Thyroid gland (tissue), 4 donors: ENCODE measurements at regions not wholly inside any gene's neighbourhood (a gene's known extent, or its start where the extent isn't known, plus 50 kb on each side); places are given as distances from the start of the nearest gene placed in this dataset.

Experiments
- CTCF ChIP-seq, 6 experiments: fragments of 200-600 bp in 3 of 6; fragments of 450-650 bp in 3 of 6; sonication (generic) in 3 of 6; IDR thresholded peaks; one replicate each; pipeline ENCODE4 v1.5.1; 2016 to 2019; ENCODE audit warnings: antibody characterized with exemption in 6 of 6, mild to moderate bottlenecking in 2 of 6, inconsistent platforms in 1 of 6, moderate library complexity in 1 of 6
- POLR2A ChIP-seq, 2 donors: fragments of 450-650 bp; IDR thresholded peaks; one replicate each; pipeline ENCODE4 v1.6.1; 2017; ENCODE audit warnings: antibody characterized with exemption in 2 of 2, mild to moderate bottlenecking in 2 of 2, moderate library complexity in 1 of 2

GRCh38 chr10:35963685-35964084, 321.6 kb upstream of the FZD8 start:
- no peak for TF ChIP-seq POLR2A (IDR thresholded peaks at IDR 0.05)
- no peak for TF ChIP-seq CTCF (IDR thresholded peaks at IDR 0.05)
